HepG2 (cell line): ENCODE measurements at regions not wholly inside any gene's neighbourhood (a gene's known extent, or its start where the extent isn't known, plus 50 kb on each side); places are given as distances from the start of the nearest gene placed in this dataset.

ENCODE experiments used
- ATAC-seq: fragments of 200-7000 bp; cut with Tn5 transposase; 3 replicates; pipeline ENCODE4 v1.9.1; 2020; ENCODE audit warnings: mild to moderate bottlenecking, moderate library complexity
- BruUV-seq: library from RNA; stranded (reverse); fragments of 400-500 nt; replicated peaks from 2 replicates; lab custom pipeline; 2021; lab: Mats Ljungman, UMichigan
- CTCF ChIA-PET: fragments of 300-600 bp; formaldehyde crosslinking; extraction: SDS; loops from one replicate; lab custom pipeline; 2021; ENCODE audit warnings: low total read pairs, inconsistent platforms, low intra/inter-chr PET ratio; lab: Yijun Ruan, JAX
- POLR2A ChIA-PET: fragments of 350-600 bp; sonication (Branson Sonifier 250); formaldehyde crosslinking; loops from one replicate; lab custom pipeline; 2020; ENCODE audit warnings: antibody characterized with exemption, inconsistent platforms; lab: Yijun Ruan, JAX
- DNase-seq: peaks from one replicate; pipeline ENCODE4 v3.0.0-alpha.2; 2015; ENCODE audit warnings: low spot score
- FAIRE-seq: peaks from 3 replicates; lab custom pipeline; 2011; peaks lifted over from hg19 to GRCh38; lab: Jason Lieb, UNC
- H2AFZ ChIP-seq: one replicate; pipeline ENCODE4 v1.6.1; 2011; ENCODE audit warnings: low read length, inconsistent platforms
- H3K27ac ChIP-seq: fragments of 300-600 bp; 3 replicates; pipeline ENCODE4 v1.8.0; 2011; ENCODE audit warnings: mixed run types, mild to moderate bottlenecking, mixed read lengths, low read length, inconsistent platforms; ENCODE audit not compliant: insufficient read depth; ENCODE audit errors: extremely low read length
- H3K27me3 ChIP-seq, 2 experiments: fragments of 200-600 bp in 1 of 2; 2 replicates in 1 of 2; 3 replicates in 1 of 2; pipeline versions ENCODE4 v1.6.0 to v1.8.0; 2011; ENCODE audit warnings: low read length in 2 of 2, mild to moderate bottlenecking in 2 of 2, moderate library complexity in 2 of 2, inconsistent platforms in 1 of 2; ENCODE audit not compliant: insufficient read depth in 2 of 2, control insufficient read depth in 1 of 2
- H3K36me3 ChIP-seq, 2 experiments: fragments of 200-600 bp in 1 of 2; replicated peaks in 1 of 2; 2 replicates in 1 of 2; 3 replicates in 1 of 2; pipeline versions ENCODE4 v1.5.1 to v1.8.0; 2011; ENCODE audit warnings: low read length in 2 of 2, inconsistent platforms in 1 of 2; ENCODE audit not compliant: insufficient read depth in 2 of 2, control insufficient read depth in 1 of 2
- H3K4me1 ChIP-seq: 2 replicates; pipeline ENCODE4 v1.5.1; 2012; ENCODE audit warnings: low read length, inconsistent platforms; ENCODE audit not compliant: insufficient read depth
- H3K4me2 ChIP-seq: 2 replicates; pipeline ENCODE4 v1.6.0; 2011; ENCODE audit warnings: low read depth, low read length, inconsistent platforms
- H3K4me3 ChIP-seq, 3 experiments: fragments of 200-600 bp in 1 of 3; sonication (generic), shearing (Covaris generic) in 1 of 3; replicated peaks in 1 of 3; 2 replicates each; pipeline ENCODE4 v1.5.1; 2011 to 2016; ENCODE audit warnings: low read length in 3 of 3, inconsistent platforms in 2 of 3, low read depth in 2 of 3, mild to moderate bottlenecking in 2 of 3, control low read depth in 1 of 3, mixed read lengths in 1 of 3; ENCODE audit not compliant: insufficient read depth in 1 of 3
- H3K79me2 ChIP-seq: one replicate; pipeline ENCODE4 v1.6.1; 2011; ENCODE audit warnings: low read length, inconsistent platforms; ENCODE audit not compliant: insufficient read depth
- H3K9ac ChIP-seq: 2 replicates; pipeline ENCODE4 v1.6.0; 2011; ENCODE audit warnings: mild to moderate bottlenecking, low read depth, low read length, inconsistent platforms; ENCODE audit not compliant: insufficient read depth
- H3K9me3 ChIP-seq: 2 replicates; pipeline ENCODE4 v1.5.1; 2012; ENCODE audit warnings: mild to moderate bottlenecking, low read length
- H4K20me1 ChIP-seq: 2 replicates; pipeline ENCODE4 v1.6.0; 2011; ENCODE audit warnings: inconsistent platforms, mild to moderate bottlenecking, low read length, moderate library complexity; ENCODE audit not compliant: insufficient read depth
- ATF1 ChIP-seq: IDR thresholded peaks from 2 replicates; pipeline ENCODE4 v1.6.1; 2016; ENCODE audit warnings: mild to moderate bottlenecking, control low read depth
- FLYWCH1 ChIP-seq: sonication (generic); formaldehyde crosslinking; IDR thresholded peaks from 2 replicates; pipeline ENCODE4 v1.8.1; 2023; ENCODE audit warnings: mild to moderate bottlenecking, missing genetic modification reagents
- FOXA1 ChIP-seq, 2 experiments: fragments of 450-650 bp in 1 of 2; sonication (generic) in 1 of 2; formaldehyde crosslinking in 1 of 2; IDR thresholded peaks; 2 replicates each; pipeline versions ENCODE4 v1.4.0 to v1.6.1; 2016 to 2020; ENCODE audit warnings: missing genetic modification reagents in 1 of 2
- GZF1 ChIP-seq: sonication (generic); formaldehyde crosslinking; IDR thresholded peaks from 2 replicates; pipeline ENCODE4 v1.5.1; 2020; ENCODE audit warnings: mild to moderate bottlenecking, missing genetic modification reagents
- HOMEZ ChIP-seq: IDR thresholded peaks from 2 replicates; pipeline ENCODE4 v1.6.1; 2016; ENCODE audit warnings: low read depth
- HOXA5 ChIP-seq: sonication (generic); formaldehyde crosslinking; IDR thresholded peaks from 2 replicates; pipeline ENCODE4 v1.4.0; 2020; ENCODE audit warnings: missing genetic modification reagents
- JDP2 ChIP-seq: sonication (generic); formaldehyde crosslinking; IDR thresholded peaks from 2 replicates; pipeline ENCODE4 v1.8.1; 2022; ENCODE audit warnings: missing genetic modification reagents, borderline replicate concordance
- KLF15 ChIP-seq: sonication (generic); formaldehyde crosslinking; IDR thresholded peaks from 2 replicates; pipeline ENCODE4 v1.8.1; 2023; ENCODE audit warnings: borderline replicate concordance, mild to moderate bottlenecking, inconsistent platforms, missing genetic modification reagents, mixed read lengths
- KLF9 ChIP-seq: IDR thresholded peaks from 2 replicates; pipeline ENCODE4 v1.6.1; 2016; ENCODE audit warnings: low read depth
- NKX3-1 ChIP-seq: sonication (generic); formaldehyde crosslinking; IDR thresholded peaks from 2 replicates; pipeline ENCODE4 v1.5.0; 2020; ENCODE audit warnings: missing genetic modification reagents
- PRPF4 ChIP-seq: fragments of 200-400 bp; formaldehyde crosslinking; IDR thresholded peaks from 2 replicates; pipeline ENCODE4 v1.6.1; 2016; ENCODE audit warnings: low read length, low read depth; ENCODE audit not compliant: poor library complexity, severe bottlenecking
- SMYD3 ChIP-seq: sonication (generic); formaldehyde crosslinking; IDR thresholded peaks from 2 replicates; pipeline ENCODE4 v1.8.1; 2023; ENCODE audit warnings: mild to moderate bottlenecking, missing genetic modification reagents
- TBX2 ChIP-seq: sonication (generic); formaldehyde crosslinking; IDR thresholded peaks from 2 replicates; pipeline ENCODE4 v1.5.0; 2020; ENCODE audit warnings: missing genetic modification reagents, mild to moderate bottlenecking, borderline replicate concordance
- XBP1 ChIP-seq: sonication (generic); formaldehyde crosslinking; IDR thresholded peaks from 2 replicates; pipeline ENCODE4 v1.5.0; 2020; ENCODE audit warnings: missing genetic modification reagents
- ZMYM2 ChIP-seq: sonication (generic); formaldehyde crosslinking; IDR thresholded peaks from 2 replicates; pipeline ENCODE4 v1.8.0; 2022; ENCODE audit warnings: mild to moderate bottlenecking, missing genetic modification reagents
- ZNF260 ChIP-seq: sonication (generic); formaldehyde crosslinking; IDR thresholded peaks from 2 replicates; pipeline ENCODE4 v1.4.0; 2020; ENCODE audit warnings: missing genetic modification reagents, low read depth, mild to moderate bottlenecking, borderline replicate concordance
- ZNF556 ChIP-seq: sonication (generic); formaldehyde crosslinking; IDR thresholded peaks from 2 replicates; pipeline ENCODE4 v1.4.0; 2020; ENCODE audit warnings: mild to moderate bottlenecking, missing genetic modification reagents, borderline replicate concordance
- ZNF788 ChIP-seq: sonication (generic); formaldehyde crosslinking; IDR thresholded peaks from 2 replicates; pipeline ENCODE4 v1.5.0; 2020; ENCODE audit warnings: mild to moderate bottlenecking, missing genetic modification reagents, borderline replicate concordance
- WGBS: methylation state at CpG from one replicate; pipeline ENCODE4 v1.1.6; 2017; ENCODE audit warnings: low lambda C conversion rate; 5-methylcytosine and 5-hydroxymethylcytosine counted together
- in situ Hi-C: cut with HindIII; loops from 2 replicates; pipeline ENCODE4 v1.10.0; 2017; ENCODE audit warnings: low pct_unique_long_range_greater_than_20kb; ENCODE audit not compliant: extremely low pct_ligation_motif_present
- intact Hi-C: fragments of 100-400 bp; cut with micrococcal nuclease; formaldehyde crosslinking; loops from one replicate; pipeline ENCODE4 v1.10.0; 2022; ENCODE audit not compliant: unreplicated experiment

GRCh38 chr16:80058214-80058613 is 457.7 kb upstream of the MAF start:
- BruUV-seq = no TSS peak
- FAIRE-seq (no peak), DNase-seq (no peak), ATAC-seq (no peak)
- H3K4me1 ChIP-seq = no peaks in the 10 kb centered on the region
- intact Hi-C loops (no loop called here), in situ Hi-C loops (no loop called here)
- H3K9me3 ChIP-seq = no peaks in the 10 kb centered on the region; the same call in 1 of the 2 replicates
- no peaks in the 10 kb centered on the region for H3K36me3 ChIP-seq
- H3K27me3 ChIP-seq = no peaks in the 10 kb centered on the region; a peak in 1 of 5 replicates
- H3K79me2 ChIP-seq = no peaks in the 10 kb centered on the region
- H3K27ac ChIP-seq = no peak overlapping the region
- no peaks in the 10 kb centered on the region for H4K20me1 ChIP-seq
- no peak overlapping the region for H3K4me2 ChIP-seq
- ChIA-PET CTCF (no interaction called here), POLR2A (no interaction called here)
- TF ChIP-seq ZNF260 (CRISPR knock-in tag) = no peak
- TF ChIP-seq FLYWCH1 (CRISPR knock-in tag) = no peak
- TF ChIP-seq ZNF556 (CRISPR knock-in tag) = no peak
- TF ChIP-seq GZF1 (CRISPR knock-in tag) = no peak
- no peak for TF ChIP-seq HOMEZ (CRISPR knock-in tag)
- TF ChIP-seq KLF9 = no peak
- no peak for TF ChIP-seq HOXA5 (CRISPR knock-in tag)
- no peak for TF ChIP-seq KLF15 (CRISPR knock-in tag)
- TF ChIP-seq TBX2 = no peak
- no peak overlapping the region for H2AFZ ChIP-seq
- no peak overlapping the region for H3K4me3 ChIP-seq
- no peak overlapping the region for H3K9ac ChIP-seq
- WGBS = 56% methylated on average over 9 of the region's 9 CpGs

DNA sequence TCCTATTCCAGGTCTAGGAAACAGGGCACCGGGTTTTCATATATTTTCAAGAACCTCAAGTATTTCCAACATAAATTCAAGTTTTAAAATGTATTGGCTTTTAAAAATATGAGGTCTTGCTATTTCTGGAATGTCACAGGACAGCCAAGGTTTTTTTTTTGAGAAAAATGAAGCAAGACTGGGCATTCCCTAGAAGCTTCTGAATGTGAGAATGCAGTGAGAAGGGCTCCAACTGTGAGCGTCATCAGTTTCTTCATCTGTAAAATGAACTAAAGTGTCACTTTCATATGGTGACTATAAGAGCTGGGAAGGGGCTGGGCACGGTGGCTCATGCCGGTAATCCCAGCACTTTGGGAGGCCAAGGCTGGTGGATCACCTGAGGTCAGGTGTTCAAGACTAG is 455.8 kb upstream of the MAF start:
- ChIA-PET CTCF (no interaction called here), POLR2A (no interaction called here)
- DNase-seq (no peak), ATAC-seq (no peak), FAIRE-seq (no peak)
- no peak overlapping the region for H3K9ac ChIP-seq
- no peaks in the 10 kb centered on the region for H4K20me1 ChIP-seq
- H3K4me2 ChIP-seq = no peak overlapping the region
- TF ChIP-seq JDP2 (CRISPR knock-in tag) = no peak
- no peak for TF ChIP-seq PRPF4
- TF ChIP-seq ZNF788 (CRISPR knock-in tag) = no peak
- no peak for TF ChIP-seq ATF1 (CRISPR knock-in tag)
- no peak for TF ChIP-seq XBP1 (CRISPR knock-in tag)
- TF ChIP-seq NKX3-1 (CRISPR knock-in tag) = no peak
- no peak for TF ChIP-seq ZMYM2
- TF ChIP-seq FOXA1 (IDR thresholded peaks at IDR 0.05) = no peak
- TF ChIP-seq FOXA1 (CRISPR knock-in tag; IDR thresholded peaks at IDR 0.05) = no peak
- no peak for TF ChIP-seq SMYD3 (CRISPR knock-in tag)
- H3K36me3 ChIP-seq = no peaks in the 10 kb centered on the region
- WGBS = 20% methylated on average over 4 of the region's 4 CpGs
- in situ Hi-C loops (no loop called here), intact Hi-C loops (no loop called here)
- H3K9me3 ChIP-seq = no peaks in the 10 kb centered on the region
- H3K4me1 ChIP-seq = no peaks in the 10 kb centered on the region
- H3K79me2 ChIP-seq = no peaks in the 10 kb centered on the region
- H3K27ac ChIP-seq = no peak overlapping the region
- BruUV-seq = no TSS peak
- no peaks in the 10 kb centered on the region; a peak in 1 of 5 replicates for H3K27me3 ChIP-seq
- H3K4me3 ChIP-seq = no peak overlapping the region
- H2AFZ ChIP-seq = no peak overlapping the region
